HG03060 (cell line): ENCODE measurements at regions not wholly inside any gene's neighbourhood (a gene's known extent, or its start where the extent isn't known, plus 50 kb on each side); places are given as distances from the start of the nearest gene placed in this dataset.
A peak's percentile ranks its signal among the peaks of the same experiment; 100 is the strongest.
"Not testable (repeated sequence)": the region's sequence is repeated elsewhere in the genome, so short reads cannot be mapped to it uniquely, and the experiment has no call there.

Source experiments
- ATAC-seq: cut with Tn5 transposase; IDR thresholded peaks from one replicate; pipeline ENCODE4 v1.9.1; 2021; ENCODE audit warnings: low read depth, moderate number of reproducible peaks; ENCODE audit not compliant: unreplicated experiment

GRCh38 chr15:92705764-92706163 is 50.2 kb upstream of the FAM174B start:
- ATAC-seq = no peak

- no peak for ATAC-seq
These were observed 50.6 kb upstream of the FAM174B start for GRCh38 chr15:92706201-92706600.

- ATAC-seq = no peak
These were observed 52.4 kb upstream of the FAM174B start for GRCh38 chr15:92707880-92708551.

GRCh38 chr15:92708635-92709034 is 53.1 kb upstream of the FAM174B start:
- ATAC-seq = no peak

GRCh38 chr15:92709110-92709790 is 53.7 kb upstream of the FAM174B start:
- ATAC-seq = no peak

GRCh38 chr15:92711457-92711831 is 55.9 kb upstream of the FAM174B start:
- ATAC-seq = no peak

GRCh38 chr15:92714077-92714476 is 58.5 kb upstream of the FAM174B start:
- peak; percentile 23 for ATAC-seq

- peak; percentile 52 for ATAC-seq
These were observed 59.2 kb upstream of the FAM174B start for GRCh38 chr15:92714477-92715401.

- no peak for ATAC-seq
These were observed 60.2 kb upstream of the FAM174B start for GRCh38 chr15:92715758-92716157.

GRCh38 chr15:92719021-92719420 is 63.4 kb upstream of the FAM174B start:
- ATAC-seq = no peak

- ATAC-seq = no peak
These were observed 68.6 kb upstream of the FAM174B start for GRCh38 chr15:92724144-92724543.

- ATAC-seq = no peak
These were observed 69.6 kb upstream of the FAM174B start for GRCh38 chr15:92725171-92725570.

- ATAC-seq = no peak
These were observed 72.7 kb upstream of the FAM174B start for GRCh38 chr15:92728266-92728665.

GRCh38 chr15:92733090-92733933 is 77.7 kb upstream of the FAM174B start:
- ATAC-seq = no peak

- no peak for ATAC-seq
These were observed 78.5 kb upstream of the FAM174B start for GRCh38 chr15:92733934-92734521.

GRCh38 chr15:92739246-92739645 is 83.7 kb upstream of the FAM174B start:
- not testable (repeated sequence) for ATAC-seq

GRCh38 chr15:92745845-92746271 is 90.3 kb upstream of the FAM174B start:
- no peak for ATAC-seq

GRCh38 chr15:92747047-92747446 is 91.5 kb upstream of the FAM174B start:
- ATAC-seq = no peak

- no peak for ATAC-seq
These were observed 93.6 kb upstream of the FAM174B start for GRCh38 chr15:92749216-92749615.

GRCh38 chr15:92749946-92750345 is 94.4 kb upstream of the FAM174B start:
- ATAC-seq = no peak
